Gastrocnemius medialis (tissue), 4 donors: ENCODE measurements at regions not wholly inside any gene's neighbourhood (a gene's known extent, or its start where the extent isn't known, plus 50 kb on each side); places are given as distances from the start of the nearest gene placed in this dataset.
A peak's percentile ranks its signal among the peaks of the same experiment; 100 is the strongest.

ENCODE experiments used
- ATAC-seq, 2 donors: fragments of 150-250 bp; one replicate each; pipeline ENCODE4 v1.9.1; 2016
- DNase-seq, 2 donors: peaks; one replicate each; pipeline ENCODE4 v3.0.0-alpha.2; 2019
- H3K27ac ChIP-seq, 4 donors: fragments of 200-600 bp; sonication (generic); 1 replicate in 1 of 4; 2 replicates in 3 of 4; pipeline ENCODE4 v1.5.1; 2016 to 2018; ENCODE audit warnings: mild to moderate bottlenecking in 2 of 4, moderate library complexity in 1 of 4
- H3K27me3 ChIP-seq, 3 donors: fragments of 200-600 bp; sonication (generic) in 2 of 3; 1 replicate in 1 of 3; 2 replicates in 2 of 3; pipeline versions ENCODE4 v1.5.1 to v1.6.0; 2016 to 2019; ENCODE audit warnings: mild to moderate bottlenecking in 1 of 3, moderate library complexity in 1 of 3
- H3K36me3 ChIP-seq, 2 donors: fragments of 200-600 bp; sonication (generic) in 1 of 2; one replicate each; pipeline ENCODE4 v1.5.1; 2017 to 2018
- H3K4me1 ChIP-seq, 2 donors: fragments of 200-600 bp; sonication (generic) in 1 of 2; one replicate each; pipeline ENCODE4 v1.5.1; 2016 to 2017; ENCODE audit warnings: mild to moderate bottlenecking in 2 of 2
- H3K4me3 ChIP-seq, 4 donors: fragments of 200-600 bp; sonication (generic) in 3 of 4; 1 replicate in 1 of 4; 2 replicates in 3 of 4; pipeline ENCODE4 v1.5.1; 2016 to 2019; ENCODE audit warnings: mild to moderate bottlenecking in 2 of 4
- H3K9me3 ChIP-seq, 3 donors: fragments of 200-600 bp; sonication (generic) in 2 of 3; 1 replicate in 1 of 3; 2 replicates in 2 of 3; pipeline ENCODE4 v1.5.1; 2016 to 2019
- CTCF ChIP-seq, 5 experiments: fragments of 450-650 bp in 3 of 5; fragments of 200-600 bp in 2 of 5; sonication (generic) in 2 of 5; IDR thresholded peaks in 4 of 5; conservative IDR thresholded peaks in 1 of 5; 1 replicate in 4 of 5; 2 replicates in 1 of 5; pipeline ENCODE4 v1.5.1; 2016 to 2019; ENCODE audit warnings: antibody characterized with exemption in 5 of 5, mild to moderate bottlenecking in 3 of 5, moderate library complexity in 3 of 5
- POLR2A ChIP-seq, 2 donors: fragments of 450-650 bp; IDR thresholded peaks; one replicate each; pipeline ENCODE4 v1.6.1; 2017; ENCODE audit warnings: antibody characterized with exemption in 2 of 2, mild to moderate bottlenecking in 2 of 2, moderate library complexity in 2 of 2
- in situ Hi-C, 4 donors: fragments of 200-750 bp; cut with MboI; loops; one replicate each; pipeline versions ENCODE4 v1.15.0 to v1.8.0; 2017; ENCODE audit warnings: low sequenced_read_pairs in 4 of 4
- intact Hi-C: fragments of 100-400 bp; cut with DNase I; formaldehyde crosslinking; loops from one replicate; pipeline ENCODE4 v1.15.1; 2023; ENCODE audit warnings: low total_unique reads

- no peak for DNase-seq
- ATAC-seq = no peak
- no peak overlapping the region for H3K27ac ChIP-seq
- intact Hi-C loops = no loop called here
- in situ Hi-C loops = no loop called here
- H3K9me3 ChIP-seq = no peaks in the 10 kb centered on the region
- no peak overlapping the region for H3K4me3 ChIP-seq
- H3K27me3 ChIP-seq = no peaks in the 10 kb centered on the region
- H3K36me3 ChIP-seq = no peaks in the 10 kb centered on the region
- TF ChIP-seq POLR2A (IDR thresholded peaks at IDR 0.05) = no peak
- TF ChIP-seq CTCF (IDR thresholded peaks at IDR 0.05 in 4 of 5, conservative IDR thresholded peaks at IDR 0.05 in 1 of 5) = no peak
- peaks cover 0 to 6% of the 10 kb centered on the region in 2 donors for H3K4me1 ChIP-seq
Observed at GRCh38 chr5:72654231-72654630, 147.0 kb upstream of the ZNF366 start.

- intact Hi-C loops (no loop called here), in situ Hi-C loops (no loop called here)
- Histone ChIP-seq H3K27ac (no peak overlapping the region), H3K4me3 (no peak overlapping the region), H3K27me3 (no peaks in the 10 kb centered on the region), H3K36me3 (no peaks in the 10 kb centered on the region), H3K4me1 (peaks cover under 1 to 5% of the 10 kb centered on the region in 2 donors), H3K9me3 (no peaks in the 10 kb centered on the region)
- DNase-seq (no peak), ATAC-seq (no peak)
- TF ChIP-seq POLR2A (IDR thresholded peaks at IDR 0.05) (no peak), CTCF (IDR thresholded peaks at IDR 0.05 in 4 of 5, conservative IDR thresholded peaks at IDR 0.05 in 1 of 5) (no peak)
Observed at GRCh38 chr5:72653586-72653985, 146.4 kb upstream of the ZNF366 start.

- H3K36me3 ChIP-seq = no peaks in the 10 kb centered on the region
- H3K27me3 ChIP-seq = no peaks in the 10 kb centered on the region
- TF ChIP-seq CTCF (IDR thresholded peaks at IDR 0.05 in 4 of 5, conservative IDR thresholded peaks at IDR 0.05 in 1 of 5) (no peak), POLR2A (IDR thresholded peaks at IDR 0.05) (no peak)
- H3K4me3 ChIP-seq = no peak overlapping the region
- ATAC-seq (no peak), DNase-seq (no peak)
- no peak overlapping the region for H3K27ac ChIP-seq
- no peaks in the 10 kb centered on the region for H3K9me3 ChIP-seq
- intact Hi-C loops = no loop called here
- peaks cover 6 to 17% of the 10 kb centered on the region in 2 donors for H3K4me1 ChIP-seq
- in situ Hi-C loops = no loop called here
Observed at GRCh38 chr5:72651779-72652178, 144.6 kb upstream of the ZNF366 start.

- no peaks in the 10 kb centered on the region for H3K36me3 ChIP-seq
- no peaks in the 10 kb centered on the region for H3K9me3 ChIP-seq
- no peaks in the 10 kb centered on the region for H3K27me3 ChIP-seq
- in situ Hi-C loops (no loop called here), intact Hi-C loops (no loop called here)
- TF ChIP-seq POLR2A (IDR thresholded peaks at IDR 0.05) (no peak), CTCF (IDR thresholded peaks at IDR 0.05 in 4 of 5, conservative IDR thresholded peaks at IDR 0.05 in 1 of 5) (no peak)
- no peak overlapping the region for H3K4me3 ChIP-seq
- peaks cover 6 to 17% of the 10 kb centered on the region in 2 donors for H3K4me1 ChIP-seq
- DNase-seq (no peak), ATAC-seq (no peak)
- H3K27ac ChIP-seq = no peak overlapping the region
Observed at GRCh38 chr5:72651109-72651508, 143.9 kb upstream of the ZNF366 start.

GRCh38 chr5:72649449-72649848 lies 142.2 kb upstream of the ZNF366 start:
- no peak overlapping the region for H3K27ac ChIP-seq
- intact Hi-C loops = no loop called here
- no peaks in the 10 kb centered on the region for H3K27me3 ChIP-seq
- TF ChIP-seq POLR2A (IDR thresholded peaks at IDR 0.05) (no peak), CTCF (IDR thresholded peaks at IDR 0.05 in 4 of 5, conservative IDR thresholded peaks at IDR 0.05 in 1 of 5) (no peak)
- ATAC-seq (peak in 1 of 2 donors; percentile 50), DNase-seq (no peak)
- H3K9me3 ChIP-seq = no peaks in the 10 kb centered on the region
- H3K4me1 ChIP-seq = peaks cover 6 to 17% of the 10 kb centered on the region in 2 donors
- H3K36me3 ChIP-seq = no peaks in the 10 kb centered on the region
- in situ Hi-C loops = no loop called here
- H3K4me3 ChIP-seq = no peak overlapping the region
